ENCODE measurements at regions not wholly inside any gene's neighbourhood (a gene's known extent, or its start where the extent isn't known, plus 50 kb on each side); places are given as distances from the start of the nearest gene placed in this dataset.

GRCh38 chr15:77853910-77854309 lies 221.2 kb upstream of the LINGO1 start:
- Mint-ChIP-seq H3K27ac (no peak overlapping the region), H3K4me3 (no peak overlapping the region), H3K4me1 (peaks cover 15% of the 10 kb centered on the region), H3K27me3 (ENCODE audit: insufficient read depth, low read depth) (peaks cover 14% of the 10 kb centered on the region), H3K36me3 (peaks cover 1% of the 10 kb centered on the region), H3K9me3 (peaks cover 6% of the 10 kb centered on the region)
- peaks cover 3% of the 10 kb centered on the region for H3K9me3 ChIP-seq (ENCODE audit: low read depth)
- H3K4me2 ChIP-seq = no peak overlapping the region
- no peaks in the 10 kb centered on the region for H3K27me3 ChIP-seq
- no peaks in the 10 kb centered on the region for H3F3A ChIP-seq (ENCODE audit: low read depth)
- H3K79me2 ChIP-seq (ENCODE audit: low read depth) = no peaks in the 10 kb centered on the region
- DNase-seq (ENCODE audit: low spot score) = no peak
- no peak overlapping the region for H3K27ac ChIP-seq
- H3K4me1 ChIP-seq = peaks cover 6% of the 10 kb centered on the region
- no peak overlapping the region for H3K4me3 ChIP-seq
- no peaks in the 10 kb centered on the region for H3K36me3 ChIP-seq
- H4K20me1 ChIP-seq (ENCODE audit: low read depth) = no peaks in the 10 kb centered on the region
- TF ChIP-seq EZH2 (IDR thresholded peaks at IDR 0.05) (no peak), EZH2phosphoT487 (IDR thresholded peaks at IDR 0.05) (no peak), CTCF (IDR thresholded peaks at IDR 0.05) (no peak)
- no peak overlapping the region for H2AFZ ChIP-seq (replicated peaks)
- H3K9ac ChIP-seq = no peak overlapping the region

DNA sequence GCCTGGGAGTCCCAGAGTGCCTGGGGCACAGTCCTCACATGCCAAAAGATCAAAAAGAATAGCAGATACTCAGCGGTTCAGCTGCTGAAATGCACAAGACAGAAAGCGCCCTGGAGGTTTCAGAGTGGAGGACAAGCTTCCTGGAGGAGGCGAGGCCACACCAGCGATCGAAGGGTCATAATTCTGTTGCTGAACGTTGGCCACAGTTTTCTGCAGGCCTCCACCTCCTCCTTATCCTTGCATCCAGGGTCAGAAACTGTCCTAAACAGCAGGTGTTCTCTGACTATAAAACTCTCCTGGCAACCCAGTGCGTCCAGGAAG lies 220.3 kb upstream of the LINGO1 start:
- Mint-ChIP-seq H3K36me3 (peaks cover 1% of the 10 kb centered on the region), H3K27ac (no peak overlapping the region), H3K27me3 (ENCODE audit: insufficient read depth, low read depth) (peaks cover 15% of the 10 kb centered on the region), H3K9me3 (peaks cover 9% of the 10 kb centered on the region), H3K4me1 (peaks cover 15% of the 10 kb centered on the region), H3K4me3 (no peak overlapping the region)
- no peak overlapping the region for H3K4me3 ChIP-seq
- no peak overlapping the region for H3K4me2 ChIP-seq
- no peaks in the 10 kb centered on the region for H3K27me3 ChIP-seq
- no peak for DNase-seq (ENCODE audit: low spot score)
- H3K27ac ChIP-seq = no peak overlapping the region
- H3K36me3 ChIP-seq = no peaks in the 10 kb centered on the region
- H3F3A ChIP-seq (ENCODE audit: low read depth) = no peaks in the 10 kb centered on the region
- H2AFZ ChIP-seq (replicated peaks) = no peak overlapping the region
- TF ChIP-seq CTCF (IDR thresholded peaks at IDR 0.05) (no peak), EZH2 (IDR thresholded peaks at IDR 0.05) (no peak), EZH2phosphoT487 (IDR thresholded peaks at IDR 0.05) (no peak)
- H3K79me2 ChIP-seq (ENCODE audit: low read depth) = no peaks in the 10 kb centered on the region
- H3K9ac ChIP-seq = no peak overlapping the region
- H3K4me1 ChIP-seq = peaks cover 6% of the 10 kb centered on the region
- H3K9me3 ChIP-seq (ENCODE audit: low read depth) = peaks cover 3% of the 10 kb centered on the region
- no peaks in the 10 kb centered on the region for H4K20me1 ChIP-seq (ENCODE audit: low read depth)

GRCh38 chr15:77852241-77853007 lies 219.7 kb upstream of the LINGO1 start:
- Histone ChIP-seq H3K4me1 (peaks cover 6% of the 10 kb centered on the region), H4K20me1 (ENCODE audit: low read depth) (no peaks in the 10 kb centered on the region), H3K9ac (no peak overlapping the region), H3K27ac (no peak overlapping the region), H3K4me2 (no peak overlapping the region), H3F3A (ENCODE audit: low read depth) (no peaks in the 10 kb centered on the region), H3K27me3 (no peaks in the 10 kb centered on the region), H3K9me3 (ENCODE audit: low read depth) (peaks cover 3% of the 10 kb centered on the region), H3K79me2 (ENCODE audit: low read depth) (no peaks in the 10 kb centered on the region), H3K4me3 (no peak overlapping the region), H2AFZ (replicated peaks) (no peak overlapping the region), H3K36me3 (no peaks in the 10 kb centered on the region)
- Mint-ChIP-seq H3K4me1 (peaks cover 14% of the 10 kb centered on the region), H3K9me3 (peaks cover 9% of the 10 kb centered on the region), H3K27ac (no peak overlapping the region), H3K36me3 (peaks cover 1% of the 10 kb centered on the region), H3K27me3 (ENCODE audit: insufficient read depth, low read depth) (peaks cover 14% of the 10 kb centered on the region), H3K4me3 (no peak overlapping the region)
- DNase-seq (ENCODE audit: low spot score) = no peak
- no peak for TF ChIP-seq EZH2 (IDR thresholded peaks at IDR 0.05)
- no peak for TF ChIP-seq CTCF (IDR thresholded peaks at IDR 0.05)
- no peak for TF ChIP-seq EZH2phosphoT487 (IDR thresholded peaks at IDR 0.05)

Data from neural progenitor cell (in vitro differentiated cells).